ENCODE measurements at regions not wholly inside any gene's neighbourhood (a gene's known extent, or its start where the extent isn't known, plus 50 kb on each side); places are given as distances from the start of the nearest gene placed in this dataset.
A peak's percentile ranks its signal among the peaks of the same experiment; 100 is the strongest.

DNA sequence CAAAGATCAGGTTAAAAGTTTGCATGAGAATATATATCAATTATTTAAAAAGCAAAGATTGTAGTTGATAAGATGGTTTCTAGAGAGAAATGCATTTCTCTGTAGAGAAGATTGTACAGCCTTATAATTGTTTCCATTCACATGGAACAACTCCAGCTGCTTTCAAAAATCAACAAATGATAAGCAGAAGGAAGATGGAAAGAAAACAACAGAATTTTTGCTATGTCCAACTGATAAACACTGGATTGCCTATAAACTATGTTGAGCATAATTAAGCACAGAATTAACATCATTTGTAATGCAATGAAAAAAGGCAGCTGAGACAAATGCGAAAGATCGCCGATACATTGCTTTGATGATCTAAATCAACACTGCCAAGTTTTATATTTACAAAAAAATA is 89.0 kb downstream of the C3orf85 start:
- no peaks in the 10 kb centered on the region for H3K4me1 ChIP-seq (ENCODE audit: insufficient read depth)
- H3K9me3 ChIP-seq (ENCODE audit: low read depth) = no peaks in the 10 kb centered on the region
- no peaks in the 10 kb centered on the region for H3K36me3 ChIP-seq (replicated peaks; ENCODE audit: insufficient read depth, low read depth)
- H4K20me1 ChIP-seq (ENCODE audit: insufficient read depth, poor library complexity, severe bottlenecking) = no peaks in the 10 kb centered on the region
- DNase-seq (ENCODE audit: low spot score) = no peak
- H3K27me3 ChIP-seq = no peaks in the 10 kb centered on the region
- H3K27ac ChIP-seq = no peak overlapping the region
- TF ChIP-seq, protein P1, sequence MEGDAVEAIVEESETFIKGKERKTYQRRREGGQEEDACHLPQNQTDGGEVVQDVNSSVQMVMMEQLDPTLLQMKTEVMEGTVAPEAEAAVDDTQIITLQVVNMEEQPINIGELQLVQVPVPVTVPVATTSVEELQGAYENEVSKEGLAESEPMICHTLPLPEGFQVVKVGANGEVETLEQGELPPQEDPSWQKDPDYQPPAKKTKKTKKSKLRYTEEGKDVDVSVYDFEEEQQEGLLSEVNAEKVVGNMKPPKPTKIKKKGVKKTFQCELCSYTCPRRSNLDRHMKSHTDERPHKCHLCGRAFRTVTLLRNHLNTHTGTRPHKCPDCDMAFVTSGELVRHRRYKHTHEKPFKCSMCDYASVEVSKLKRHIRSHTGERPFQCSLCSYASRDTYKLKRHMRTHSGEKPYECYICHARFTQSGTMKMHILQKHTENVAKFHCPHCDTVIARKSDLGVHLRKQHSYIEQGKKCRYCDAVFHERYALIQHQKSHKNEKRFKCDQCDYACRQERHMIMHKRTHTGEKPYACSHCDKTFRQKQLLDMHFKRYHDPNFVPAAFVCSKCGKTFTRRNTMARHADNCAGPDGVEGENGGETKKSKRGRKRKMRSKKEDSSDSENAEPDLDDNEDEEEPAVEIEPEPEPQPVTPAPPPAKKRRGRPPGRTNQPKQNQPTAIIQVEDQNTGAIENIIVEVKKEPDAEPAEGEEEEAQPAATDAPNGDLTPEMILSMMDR (IDR thresholded peaks at IDR 0.05; ENCODE audit: poor library complexity) = no peak
- TF ChIP-seq EZH2phosphoT487 (IDR thresholded peaks at IDR 0.05; ENCODE audit: low read depth, severe bottlenecking, unreplicated experiment) (no peak), EZH2 (IDR thresholded peaks at IDR 0.05; ENCODE audit: borderline replicate concordance) (no peak)
- no peaks in the 10 kb centered on the region for H3K9me2 ChIP-seq (replicated peaks; ENCODE audit: insufficient read depth)
- H3K4me2 ChIP-seq = peak overlapping the region; percentile 9
- H3K79me2 ChIP-seq = no peaks in the 10 kb centered on the region
- WGBS (ENCODE audit: low lambda C conversion rate, missing lambda C conversion rate) = 85% methylated on average over 3 of the region's 3 CpGs
- H3K4me3 ChIP-seq = no peak overlapping the region
- no peak overlapping the region for H2AFZ ChIP-seq

DNA sequence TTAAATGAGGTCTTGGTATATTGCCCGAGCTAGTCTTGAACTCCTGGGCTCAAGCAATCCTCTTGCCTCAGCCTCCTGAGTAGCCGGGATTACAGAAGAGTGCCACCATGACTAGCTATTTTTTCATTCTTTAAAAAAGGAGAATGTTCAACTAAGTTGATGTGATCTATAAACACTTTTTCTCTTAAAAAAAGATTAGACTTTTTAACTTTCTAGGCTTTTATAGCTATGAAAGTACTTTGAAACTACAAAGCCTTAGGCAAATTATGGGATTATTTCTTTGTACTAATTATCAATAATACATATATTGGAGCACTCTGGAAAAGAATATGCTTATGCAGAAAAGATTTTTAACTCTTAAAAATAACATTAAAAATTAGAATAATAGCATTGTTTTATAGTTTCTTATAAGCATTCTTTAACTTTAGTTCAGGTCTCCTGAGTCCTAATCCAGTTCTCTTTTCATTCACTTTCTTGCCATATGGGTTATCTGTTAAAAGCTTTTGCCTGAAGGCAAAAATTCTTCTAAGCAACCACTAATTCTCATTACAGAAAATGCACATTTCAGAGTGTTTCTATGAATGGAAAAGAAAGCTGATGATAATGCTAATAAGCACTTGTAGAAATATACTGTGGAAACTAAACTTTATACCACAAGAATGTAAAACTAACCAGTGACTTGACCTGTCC is 87.8 kb downstream of the DPPA2 start:
- DNase-seq (ENCODE audit: low spot score) = no peak
- H3K4me3 ChIP-seq = no peak overlapping the region
- H2AFZ ChIP-seq = no peak overlapping the region
- H3K36me3 ChIP-seq (replicated peaks; ENCODE audit: insufficient read depth, low read depth) = no peaks in the 10 kb centered on the region
- no peaks in the 10 kb centered on the region for H3K9me2 ChIP-seq (replicated peaks; ENCODE audit: insufficient read depth)
- no peaks in the 10 kb centered on the region for H3K9me3 ChIP-seq (ENCODE audit: low read depth)
- H3K79me2 ChIP-seq = no peaks in the 10 kb centered on the region
- H3K27me3 ChIP-seq = no peaks in the 10 kb centered on the region
- H3K4me2 ChIP-seq = no peak overlapping the region
- TF ChIP-seq EZH2phosphoT487 (IDR thresholded peaks at IDR 0.05; ENCODE audit: low read depth, severe bottlenecking, unreplicated experiment) = no peak
- no peaks in the 10 kb centered on the region for H3K4me1 ChIP-seq (ENCODE audit: insufficient read depth)
- 85% methylated on average over 2 of the region's 2 CpGs for WGBS (ENCODE audit: low lambda C conversion rate, missing lambda C conversion rate)
- no peak overlapping the region for H3K27ac ChIP-seq
- H4K20me1 ChIP-seq (ENCODE audit: insufficient read depth, poor library complexity, severe bottlenecking) = no peaks in the 10 kb centered on the region

DNA sequence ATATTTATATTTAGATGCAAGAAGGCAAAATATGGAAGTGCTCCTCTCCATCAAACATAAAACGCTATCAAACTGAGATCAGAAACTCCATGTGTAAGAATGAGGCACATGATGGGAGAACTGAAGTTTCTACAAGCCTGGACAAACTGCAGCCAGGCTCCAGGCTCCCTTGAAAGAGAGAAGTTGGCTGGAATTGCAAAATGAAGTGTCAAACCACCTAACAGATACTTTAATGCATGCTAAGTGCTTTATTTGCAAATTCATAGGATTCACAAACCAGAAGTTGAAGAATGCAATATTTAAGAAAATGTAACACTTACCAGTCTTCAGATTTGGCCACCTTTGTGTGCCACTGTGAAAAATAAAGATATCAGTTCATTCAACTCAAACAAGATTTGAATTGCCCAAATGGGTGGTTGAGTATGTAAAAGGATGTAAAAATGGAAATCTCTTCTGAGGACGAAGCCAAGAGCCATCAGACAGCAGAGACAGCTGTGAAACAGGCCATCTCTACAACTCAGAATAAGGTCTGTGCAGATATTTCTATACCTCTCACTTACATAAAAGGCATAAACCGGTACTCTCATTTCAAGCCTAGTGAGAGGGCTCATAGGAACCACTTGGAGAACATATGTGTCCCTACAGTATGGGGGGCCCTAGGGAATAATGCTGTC is 87.0 kb downstream of the DPPA2 start:
- DNase-seq (ENCODE audit: low spot score) = no peak
- H3K27ac ChIP-seq = no peak overlapping the region
- no peaks in the 10 kb centered on the region for H3K9me2 ChIP-seq (replicated peaks; ENCODE audit: insufficient read depth)
- TF ChIP-seq, protein P1 (IDR thresholded peaks at IDR 0.05; ENCODE audit: poor library complexity) = no peak
- TF ChIP-seq EZH2phosphoT487 (IDR thresholded peaks at IDR 0.05; ENCODE audit: low read depth, severe bottlenecking, unreplicated experiment) = no peak
- no peak for TF ChIP-seq EZH2 (IDR thresholded peaks at IDR 0.05; ENCODE audit: borderline replicate concordance)
- H2AFZ ChIP-seq = no peak overlapping the region
- H3K79me2 ChIP-seq = no peaks in the 10 kb centered on the region
- no peaks in the 10 kb centered on the region for H3K9me3 ChIP-seq (ENCODE audit: low read depth)
- 85% methylated on average over 3 of the region's 3 CpGs for WGBS (ENCODE audit: low lambda C conversion rate, missing lambda C conversion rate)
- H3K4me3 ChIP-seq = no peak overlapping the region
- no peaks in the 10 kb centered on the region for H3K36me3 ChIP-seq (replicated peaks; ENCODE audit: insufficient read depth, low read depth)
- no peaks in the 10 kb centered on the region for H4K20me1 ChIP-seq (ENCODE audit: insufficient read depth, poor library complexity, severe bottlenecking)
- no peak overlapping the region for H3K4me2 ChIP-seq
- H3K27me3 ChIP-seq = no peaks in the 10 kb centered on the region
- H3K4me1 ChIP-seq (ENCODE audit: insufficient read depth) = no peaks in the 10 kb centered on the region

DNA sequence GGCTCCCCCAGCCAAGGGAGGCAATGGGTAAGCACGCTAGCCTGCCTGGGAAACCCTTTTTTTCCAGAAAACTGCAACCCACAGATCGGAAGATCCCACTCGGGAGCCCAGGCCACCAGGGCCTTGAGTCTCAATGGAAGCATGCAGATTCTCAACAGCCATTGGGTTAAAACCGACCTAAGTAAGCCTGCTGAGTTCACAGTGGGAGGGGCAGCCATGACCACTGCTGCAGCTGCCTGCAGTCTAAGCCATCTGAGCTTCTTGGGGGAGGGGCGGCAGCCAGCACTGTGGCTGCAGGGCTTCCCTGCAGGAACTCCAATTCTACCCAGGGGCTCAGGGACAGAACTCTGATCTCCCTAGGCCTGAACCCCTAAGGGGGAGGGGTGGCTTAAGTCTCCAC is 82.0 kb downstream of the DPPA2 start:
- Histone ChIP-seq H3K36me3 (replicated peaks; ENCODE audit: insufficient read depth, low read depth) (no peaks in the 10 kb centered on the region), H3K4me2 (no peak overlapping the region), H3K27ac (no peak overlapping the region), H3K79me2 (no peaks in the 10 kb centered on the region), H3K4me3 (no peak overlapping the region), H3K9me3 (ENCODE audit: low read depth) (no peaks in the 10 kb centered on the region), H4K20me1 (ENCODE audit: insufficient read depth, poor library complexity, severe bottlenecking) (no peaks in the 10 kb centered on the region), H2AFZ (no peak overlapping the region), H3K9me2 (replicated peaks; ENCODE audit: insufficient read depth) (no peaks in the 10 kb centered on the region), H3K4me1 (ENCODE audit: insufficient read depth) (no peaks in the 10 kb centered on the region), H3K27me3 (no peaks in the 10 kb centered on the region)
- DNase-seq (ENCODE audit: low spot score) = no peak
- WGBS (ENCODE audit: low lambda C conversion rate, missing lambda C conversion rate) = 75% methylated on average over 5 of the region's 5 CpGs
- no peak for TF ChIP-seq EZH2 (IDR thresholded peaks at IDR 0.05; ENCODE audit: borderline replicate concordance)
- no peak for TF ChIP-seq EZH2phosphoT487 (IDR thresholded peaks at IDR 0.05; ENCODE audit: low read depth, severe bottlenecking, unreplicated experiment)
- TF ChIP-seq, protein P1 (IDR thresholded peaks at IDR 0.05; ENCODE audit: poor library complexity) = no peak

All from hepatocyte (in vitro differentiated cells).